ENCODE measurements at regions not wholly inside any gene's neighbourhood (a gene's known extent, or its start where the extent isn't known, plus 50 kb on each side); places are given as distances from the start of the nearest gene placed in this dataset.

- peak; percentile 89 for TF ChIP-seq MAX (IDR thresholded peaks at IDR 0.05)
- peak; percentile 98 for TF ChIP-seq YY1 (IDR thresholded peaks at IDR 0.05)
- peak; percentile 99 for TF ChIP-seq FOXA2 (IDR thresholded peaks at IDR 0.05)
- peak; percentile 99 for TF ChIP-seq FOXA1 (IDR thresholded peaks at IDR 0.05)
- peak; percentile 49 for TF ChIP-seq HNF4G (IDR thresholded peaks at IDR 0.05)
- TF ChIP-seq JUND (IDR thresholded peaks at IDR 0.05) = peak; percentile 53 to 93
Observed at GRCh38 chr13:100734194-100734720, 59.7 kb upstream of the TMTC4 start (continued).

GRCh38 chr13:100733261-100733660 is 58.7 kb upstream of the TMTC4 start:
- no peaks in the 10 kb centered on the region for H3K36me3 ChIP-seq (ENCODE audit: control insufficient read depth in 4 of 4, insufficient read depth in 3 of 4, low read depth in 1 of 4, low read length in 3 of 4)
- no peak overlapping the region for H3K27ac ChIP-seq (ENCODE audit: low read depth in 1 of 2, low read length in 2 of 2)
- WGBS = 95% methylated on average over 3 of the region's 3 CpGs
- H3K9me3 ChIP-seq (ENCODE audit: control insufficient read depth in 4 of 4, low read length in 3 of 4) = peaks cover 0 to 3% (median under 1%) of the 10 kb centered on the region in 4 donors
- H3K4me3 ChIP-seq (ENCODE audit: low read depth in 1 of 3, low read length in 3 of 3) = no peak overlapping the region
- no peak overlapping the region for H3K9ac ChIP-seq (ENCODE audit: low read depth in 1 of 2, low read length in 2 of 2)
- TF ChIP-seq NR2F2 (IDR thresholded peaks at IDR 0.05) (no peak), RAD21 (IDR thresholded peaks at IDR 0.05) (no peak), FOXA1 (IDR thresholded peaks at IDR 0.05) (no peak), MAX (IDR thresholded peaks at IDR 0.05) (no peak), YY1 (IDR thresholded peaks at IDR 0.05) (no peak), CTCF (IDR thresholded peaks at IDR 0.05; ENCODE audit: low read depth, low read length, missing input control) (no peak), ATF3 (IDR thresholded peaks at IDR 0.05) (no peak), HNF4A (conservative IDR thresholded peaks at IDR 0.05) (no peak), HNF4G (IDR thresholded peaks at IDR 0.05) (no peak), REST (IDR thresholded peaks at IDR 0.05) (no peak), RXRA (IDR thresholded peaks at IDR 0.05) (no peak), TAF1 (conservative IDR thresholded peaks at IDR 0.05) (no peak), ZBTB33 (IDR thresholded peaks at IDR 0.05) (no peak), FOXA2 (IDR thresholded peaks at IDR 0.05) (no peak), SP1 (IDR thresholded peaks at IDR 0.05) (no peak), GABPA (IDR thresholded peaks at IDR 0.05 in 1 of 2, conservative IDR thresholded peaks at IDR 0.05 in 1 of 2) (no peak), EGR1 (IDR thresholded peaks at IDR 0.05; ENCODE audit: low read depth in 2 of 2) (no peak)
- H3K4me1 ChIP-seq (ENCODE audit: control insufficient read depth in 4 of 4, insufficient read depth in 4 of 4, low read length in 3 of 4) = peaks cover 8 to 36% (median 14%) of the 10 kb centered on the region in 4 donors
- H3K27me3 ChIP-seq (ENCODE audit: control insufficient read depth in 4 of 4, insufficient read depth in 4 of 4, low read length in 3 of 4) = no peaks in the 10 kb centered on the region
- no peak for DNase-seq (ENCODE audit: low spot score)

All from liver (tissue), 8 donors.